ENCODE measurements at regions not wholly inside any gene's neighbourhood (a gene's known extent, or its start where the extent isn't known, plus 50 kb on each side); places are given as distances from the start of the nearest gene placed in this dataset.

GRCh38 chr10:6778992-6779701 is 199.1 kb upstream of the PRKCQ start:
- no peak overlapping the region for H3K4me3 ChIP-seq (ENCODE audit: low read depth, low read length)
- TF ChIP-seq, protein P1, sequence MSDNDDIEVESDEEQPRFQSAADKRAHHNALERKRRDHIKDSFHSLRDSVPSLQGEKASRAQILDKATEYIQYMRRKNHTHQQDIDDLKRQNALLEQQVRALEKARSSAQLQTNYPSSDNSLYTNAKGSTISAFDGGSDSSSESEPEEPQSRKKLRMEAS (IDR thresholded peaks at IDR 0.05; ENCODE audit: low read depth, low read length), result no peak
- no peak for TF ChIP-seq MYC (IDR thresholded peaks at IDR 0.05; ENCODE audit: low read depth, low read length)
- TF ChIP-seq POLR2A (IDR thresholded peaks at IDR 0.05; ENCODE audit: extremely low read depth, insufficient read length), result no peak
- TF ChIP-seq, protein P2, sequence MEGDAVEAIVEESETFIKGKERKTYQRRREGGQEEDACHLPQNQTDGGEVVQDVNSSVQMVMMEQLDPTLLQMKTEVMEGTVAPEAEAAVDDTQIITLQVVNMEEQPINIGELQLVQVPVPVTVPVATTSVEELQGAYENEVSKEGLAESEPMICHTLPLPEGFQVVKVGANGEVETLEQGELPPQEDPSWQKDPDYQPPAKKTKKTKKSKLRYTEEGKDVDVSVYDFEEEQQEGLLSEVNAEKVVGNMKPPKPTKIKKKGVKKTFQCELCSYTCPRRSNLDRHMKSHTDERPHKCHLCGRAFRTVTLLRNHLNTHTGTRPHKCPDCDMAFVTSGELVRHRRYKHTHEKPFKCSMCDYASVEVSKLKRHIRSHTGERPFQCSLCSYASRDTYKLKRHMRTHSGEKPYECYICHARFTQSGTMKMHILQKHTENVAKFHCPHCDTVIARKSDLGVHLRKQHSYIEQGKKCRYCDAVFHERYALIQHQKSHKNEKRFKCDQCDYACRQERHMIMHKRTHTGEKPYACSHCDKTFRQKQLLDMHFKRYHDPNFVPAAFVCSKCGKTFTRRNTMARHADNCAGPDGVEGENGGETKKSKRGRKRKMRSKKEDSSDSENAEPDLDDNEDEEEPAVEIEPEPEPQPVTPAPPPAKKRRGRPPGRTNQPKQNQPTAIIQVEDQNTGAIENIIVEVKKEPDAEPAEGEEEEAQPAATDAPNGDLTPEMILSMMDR (IDR thresholded peaks at IDR 0.05; ENCODE audit: low read depth, low read length), result no peak
- DNase-seq (ENCODE audit: low read depth), result no peak

- DNase-seq (ENCODE audit: low read depth), result no peak
- no peak overlapping the region for H3K4me3 ChIP-seq (ENCODE audit: low read depth, low read length)
- TF ChIP-seq, protein P1 (IDR thresholded peaks at IDR 0.05; ENCODE audit: low read depth, low read length), result no peak
- TF ChIP-seq MYC (IDR thresholded peaks at IDR 0.05; ENCODE audit: low read depth, low read length), result no peak
- TF ChIP-seq, protein P2 (IDR thresholded peaks at IDR 0.05; ENCODE audit: low read depth, low read length), result no peak
- no peak for TF ChIP-seq POLR2A (IDR thresholded peaks at IDR 0.05; ENCODE audit: extremely low read depth, insufficient read length)
Observed at GRCh38 chr10:6776170-6776569, 196.1 kb upstream of the PRKCQ start.

DNA sequence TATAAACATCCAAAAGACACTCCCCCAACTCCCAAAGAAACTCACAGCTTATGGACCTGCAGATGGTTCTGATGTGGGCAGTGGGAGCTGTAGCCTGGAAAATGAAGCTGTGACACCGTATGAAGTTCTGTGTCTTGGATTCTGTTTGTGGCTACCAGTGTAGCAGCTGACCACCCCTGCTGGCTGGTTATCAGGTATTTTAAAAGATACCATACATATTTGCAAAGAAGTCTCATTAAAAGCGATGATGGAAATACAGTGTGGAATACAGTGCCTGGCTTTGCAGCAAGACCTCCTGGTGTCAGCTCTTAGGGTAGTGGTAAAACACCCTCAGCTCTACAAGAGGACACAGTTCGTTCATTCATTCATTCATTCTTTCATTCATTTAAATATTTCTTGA is 194.3 kb upstream of the PRKCQ start:
- TF ChIP-seq, protein P2 (IDR thresholded peaks at IDR 0.05; ENCODE audit: low read depth, low read length), result no peak
- TF ChIP-seq MYC (IDR thresholded peaks at IDR 0.05; ENCODE audit: low read depth, low read length) (no peak), POLR2A (IDR thresholded peaks at IDR 0.05; ENCODE audit: extremely low read depth, insufficient read length) (no peak)
- TF ChIP-seq, protein P1 (IDR thresholded peaks at IDR 0.05; ENCODE audit: low read depth, low read length), result no peak
- no peak for DNase-seq (ENCODE audit: low read depth)
- H3K4me3 ChIP-seq (ENCODE audit: low read depth, low read length), result no peak overlapping the region

GRCh38 chr10:6771331-6771730 is 191.3 kb upstream of the PRKCQ start:
- TF ChIP-seq, protein P1 (IDR thresholded peaks at IDR 0.05; ENCODE audit: low read depth, low read length), result no peak
- no peak for TF ChIP-seq MYC (IDR thresholded peaks at IDR 0.05; ENCODE audit: low read depth, low read length)
- TF ChIP-seq, protein P2 (IDR thresholded peaks at IDR 0.05; ENCODE audit: low read depth, low read length), result no peak
- TF ChIP-seq POLR2A (IDR thresholded peaks at IDR 0.05; ENCODE audit: extremely low read depth, insufficient read length), result no peak
- no peak for DNase-seq (ENCODE audit: low read depth)
- H3K4me3 ChIP-seq (ENCODE audit: low read depth, low read length), result no peak overlapping the region

- TF ChIP-seq POLR2A (IDR thresholded peaks at IDR 0.05; ENCODE audit: extremely low read depth, insufficient read length) (no peak), MYC (IDR thresholded peaks at IDR 0.05; ENCODE audit: low read depth, low read length) (no peak)
- TF ChIP-seq, protein P1 (IDR thresholded peaks at IDR 0.05; ENCODE audit: low read depth, low read length), result no peak
- TF ChIP-seq, protein P2 (IDR thresholded peaks at IDR 0.05; ENCODE audit: low read depth, low read length), result no peak
- DNase-seq (ENCODE audit: low read depth), result no peak
Observed at GRCh38 chr10:6770846-6771245, 190.8 kb upstream of the PRKCQ start.

More at GRCh38 chr10:6770846-6771245, 190.8 kb upstream of the PRKCQ start:
- H3K4me3 ChIP-seq (ENCODE audit: low read depth, low read length), result no peak overlapping the region

Measured in NB4 (cell line).